Amniotic epithelial cell (primary cell): ENCODE measurements at regions not wholly inside any gene's neighbourhood (a gene's known extent, or its start where the extent isn't known, plus 50 kb on each side); places are given as distances from the start of the nearest gene placed in this dataset.

ENCODE experiments used
- DNase-seq: peaks from one replicate; pipeline ENCODE4 v3.0.0-alpha.2; 2010; ENCODE audit warnings: low read depth

- DNase-seq, result peak; percentile 27
Measured at GRCh38 chr15:31554261-31554660, 227.6 kb downstream of the KLF13 start.

GRCh38 chr15:31555022-31555421 is 228.4 kb downstream of the KLF13 start:
- DNase-seq, result no peak

- DNase-seq, result no peak
Measured at GRCh38 chr15:31556494-31557150, 230.0 kb downstream of the KLF13 start.

GRCh38 chr15:31557899-31558298 is 231.3 kb downstream of the KLF13 start:
- DNase-seq, result no peak

- DNase-seq, result no peak
Measured at GRCh38 chr15:31558840-31559239, 232.2 kb downstream of the KLF13 start.

- DNase-seq, result no peak
Measured at GRCh38 chr15:31559786-31560185, 233.2 kb downstream of the KLF13 start.

- DNase-seq, result no peak
Measured at GRCh38 chr15:31560643-31561042, 234.0 kb downstream of the KLF13 start.

- no peak for DNase-seq
Measured at GRCh38 chr15:31561156-31561555, 234.5 kb downstream of the KLF13 start.

GRCh38 chr15:31563001-31563400 is 236.4 kb downstream of the KLF13 start:
- no peak for DNase-seq

- DNase-seq, result no peak
Measured at GRCh38 chr15:31563421-31563820, 236.8 kb downstream of the KLF13 start.

GRCh38 chr15:31567861-31568260 is 241.2 kb downstream of the KLF13 start:
- DNase-seq, result no peak

- no peak for DNase-seq
Measured at GRCh38 chr15:31569836-31570235, 243.2 kb downstream of the KLF13 start.

- DNase-seq, result no peak
Measured at GRCh38 chr15:31570591-31570990, 244.0 kb downstream of the KLF13 start.

GRCh38 chr15:31571676-31572075 is 245.0 kb downstream of the KLF13 start:
- DNase-seq, result peak; percentile 2

GRCh38 chr15:31573759-31574158 is 247.1 kb downstream of the KLF13 start:
- DNase-seq, result no peak

GRCh38 chr15:31574766-31575165 is 248.1 kb downstream of the KLF13 start:
- DNase-seq, result peak; percentile 1

- no peak for DNase-seq
Measured at GRCh38 chr15:31577108-31577507, 250.5 kb downstream of the KLF13 start.

GRCh38 chr15:31579282-31579681 is 252.6 kb downstream of the KLF13 start:
- DNase-seq, result no peak

- DNase-seq, result no peak
Measured at GRCh38 chr15:31579976-31580375, 253.3 kb downstream of the KLF13 start.

- no peak for DNase-seq
Measured at GRCh38 chr15:31584195-31584594, 257.6 kb downstream of the KLF13 start.

GRCh38 chr15:31585240-31585639 is 258.6 kb downstream of the KLF13 start:
- no peak for DNase-seq

- DNase-seq, result no peak
Measured at GRCh38 chr15:31586841-31587240, 260.2 kb downstream of the KLF13 start.

- DNase-seq, result no peak
Measured at GRCh38 chr15:31587583-31587982, 260.9 kb downstream of the KLF13 start.

- DNase-seq, result no peak
Measured at GRCh38 chr15:31590609-31591008, 264.0 kb downstream of the KLF13 start.

- no peak for DNase-seq
Measured at GRCh38 chr15:31591908-31592307, 265.3 kb downstream of the KLF13 start.
